Bone marrow (tissue), 2 donors: ENCODE measurements at regions not wholly inside any gene's neighbourhood (a gene's known extent, or its start where the extent isn't known, plus 50 kb on each side); places are given as distances from the start of the nearest gene placed in this dataset.
"Not testable (repeated sequence)": the region's sequence is repeated elsewhere in the genome, so short reads cannot be mapped to it uniquely, and the experiment has no call there.

Source experiments
- DNase-seq, 2 donors: peaks; one replicate each; lab custom pipeline; 2025; lab: John Stamatoyannopoulos, UW

DNA sequence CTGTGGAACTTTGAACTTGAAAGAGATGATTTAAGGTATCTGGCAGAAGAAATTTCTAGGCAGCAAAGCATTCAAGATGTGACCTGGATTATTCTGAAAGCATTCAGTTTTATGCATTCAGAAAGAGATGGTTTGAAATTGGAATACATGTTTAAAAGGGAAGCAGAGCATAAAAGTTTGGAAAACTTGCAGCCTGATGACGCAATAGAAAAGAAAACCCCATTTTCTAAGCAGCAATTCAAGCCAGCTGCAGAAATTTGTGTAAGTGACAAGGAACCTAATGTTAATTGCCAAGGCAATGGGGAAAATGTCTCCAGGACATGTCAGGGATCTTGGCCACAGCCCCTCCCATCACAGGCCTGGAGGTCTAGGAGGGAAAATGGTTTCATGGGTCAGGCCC lies 354.0 kb downstream of the ZNF326 start:
- DNase-seq, result no peak

DNA sequence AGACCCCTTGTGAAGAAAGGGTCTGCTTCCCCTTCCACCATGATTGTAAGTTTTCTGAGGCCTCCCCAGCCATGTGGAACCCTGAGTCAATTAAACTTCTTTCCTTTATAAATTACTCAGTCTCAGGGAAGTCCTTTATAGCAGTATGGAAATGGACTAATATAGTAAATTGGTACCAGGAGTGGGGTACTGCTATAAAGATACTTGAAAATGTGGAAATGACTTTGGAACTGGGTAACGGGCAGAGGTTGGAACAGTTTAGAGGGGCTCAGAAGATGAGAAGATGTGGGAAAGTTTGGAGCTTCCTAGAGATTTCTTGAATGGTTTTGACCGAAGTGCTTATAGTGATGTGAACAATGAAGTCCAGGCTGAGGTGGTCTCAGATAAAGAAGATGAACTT lies 353.5 kb downstream of the ZNF326 start:
- not testable (repeated sequence) for DNase-seq

DNA sequence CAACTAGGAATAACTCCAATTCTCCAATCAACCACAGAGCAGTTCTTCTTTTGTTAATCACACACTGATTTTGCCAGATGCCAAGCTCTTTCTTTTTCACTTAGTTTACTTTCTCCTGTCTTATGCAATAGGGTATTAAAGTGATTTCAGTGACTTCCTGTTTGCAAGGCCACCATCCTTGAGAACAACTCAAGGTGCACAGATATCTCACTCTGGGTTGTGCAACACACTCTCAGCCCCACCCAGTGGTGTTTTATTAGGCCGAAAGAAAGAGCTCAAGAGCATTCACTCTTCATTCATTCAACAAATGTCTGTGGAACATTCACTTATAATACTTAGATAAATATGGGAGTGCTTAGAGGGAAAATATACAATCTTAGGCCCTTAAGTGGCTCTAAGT lies 352.5 kb downstream of the ZNF326 start:
- no peak for DNase-seq

DNA sequence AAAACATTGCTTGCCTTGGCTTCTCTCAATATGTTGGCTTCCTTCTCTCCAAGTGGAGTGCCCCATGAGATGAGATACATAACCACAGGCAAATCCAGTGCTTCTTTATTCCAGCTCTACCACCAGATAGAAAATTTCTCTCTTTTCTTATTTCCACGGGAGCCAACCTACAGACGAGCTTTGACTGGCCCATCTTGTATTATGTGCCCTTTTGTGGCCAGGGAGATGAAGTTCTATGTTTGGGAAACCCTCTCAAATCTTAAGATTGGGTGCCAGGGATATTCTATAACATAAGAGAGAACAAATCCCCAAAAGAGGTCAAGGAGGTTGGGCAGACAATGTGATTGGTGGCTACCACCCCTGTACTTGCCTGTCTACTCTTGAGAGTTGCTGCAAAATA lies 351.8 kb downstream of the ZNF326 start:
- DNase-seq, result no peak

DNA sequence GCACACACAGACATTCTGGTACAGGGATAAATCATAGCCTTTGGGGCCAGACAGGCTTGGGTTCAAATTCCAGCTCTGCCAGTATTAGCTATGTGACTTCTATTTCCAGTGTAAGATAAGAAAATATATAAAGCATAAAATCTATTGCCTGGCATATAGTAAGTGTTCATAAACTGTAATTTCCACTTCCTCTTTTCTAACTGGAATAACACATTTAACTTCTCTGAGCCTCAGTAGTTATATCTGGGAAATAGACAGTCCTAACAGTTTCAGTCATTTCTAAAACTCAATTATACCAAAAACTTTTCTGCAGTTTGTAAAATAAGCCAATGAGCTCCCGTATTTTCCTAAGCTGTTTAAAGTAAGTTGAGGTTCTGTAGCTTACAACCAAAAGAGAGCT lies 351.4 kb downstream of the ZNF326 start:
- DNase-seq, result no peak

DNA sequence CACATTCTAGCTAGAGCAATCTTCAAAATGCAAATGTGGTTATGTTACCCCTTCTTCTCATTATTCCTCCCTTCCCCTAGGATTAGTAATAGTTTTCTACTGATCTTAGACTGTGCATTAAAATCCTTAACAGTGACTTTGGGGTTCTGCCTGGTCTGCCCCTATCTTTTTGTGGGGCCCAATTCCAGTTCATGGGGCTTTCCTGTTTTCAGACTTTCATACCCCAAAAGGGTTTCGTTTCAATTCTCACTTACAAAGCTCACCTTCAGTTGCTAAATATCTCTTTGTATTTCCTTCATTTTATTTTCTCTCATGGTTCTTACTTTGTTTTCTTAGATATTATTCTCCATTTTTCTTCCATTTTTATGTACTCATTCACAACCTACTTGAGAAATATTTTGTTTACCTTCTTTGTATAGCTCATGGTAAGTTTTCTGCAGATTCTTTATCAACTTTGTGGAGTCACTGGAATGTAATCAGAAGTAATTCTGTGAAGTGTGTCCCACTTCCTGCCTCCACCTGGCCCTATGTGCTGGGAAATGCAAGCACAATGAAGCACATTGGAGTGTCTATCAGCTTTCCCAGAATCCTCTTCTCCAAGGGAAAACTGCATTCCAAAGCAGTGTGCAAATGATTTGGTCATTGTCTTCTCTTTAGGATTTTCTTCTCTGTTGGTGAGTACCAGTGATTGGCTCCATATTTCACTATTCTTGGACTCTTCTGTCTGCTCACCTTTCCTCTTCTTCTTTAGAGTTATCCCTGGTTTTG lies 350.2 kb downstream of the ZNF326 start:
- DNase-seq, result no peak

DNA sequence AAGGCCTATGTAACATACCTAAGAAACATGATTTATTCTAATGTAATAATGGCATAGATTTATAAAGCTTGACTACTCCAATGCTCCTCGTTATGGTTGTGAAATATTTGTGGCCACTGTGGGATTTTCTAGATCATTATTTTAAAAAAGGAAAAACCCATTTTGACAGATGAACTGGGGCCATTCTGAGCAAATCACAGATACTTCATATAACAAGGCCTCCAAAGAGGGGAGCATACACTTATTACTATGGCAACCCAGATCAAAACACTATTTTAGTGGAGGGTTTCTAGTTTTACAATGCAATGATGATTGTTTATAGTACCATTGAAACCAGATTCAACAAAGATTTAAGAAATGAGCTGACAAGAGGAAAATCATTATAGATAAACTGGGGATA lies 346.6 kb downstream of the ZNF326 start:
- no peak for DNase-seq

DNA sequence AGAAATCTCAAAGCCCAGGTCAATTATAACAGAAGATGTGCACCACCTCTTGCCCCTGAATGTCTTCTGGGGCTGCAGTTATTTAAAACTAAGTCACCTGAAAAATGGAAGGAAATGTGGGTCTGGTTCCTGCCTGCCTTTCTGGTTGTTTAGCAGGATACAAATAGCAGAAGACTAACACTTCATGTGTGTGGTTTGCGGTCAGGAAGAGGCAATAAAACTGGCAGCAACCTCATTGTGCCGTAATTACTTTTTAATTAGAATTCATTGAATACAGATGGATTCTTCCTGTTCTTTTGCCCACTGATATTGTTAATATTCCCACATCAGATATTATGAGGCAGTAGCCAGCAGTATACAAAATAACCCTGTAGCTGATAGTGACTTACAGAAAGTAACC lies 345.7 kb downstream of the ZNF326 start:
- DNase-seq, result peak in 1 of 2 donors; percentile 32

DNA sequence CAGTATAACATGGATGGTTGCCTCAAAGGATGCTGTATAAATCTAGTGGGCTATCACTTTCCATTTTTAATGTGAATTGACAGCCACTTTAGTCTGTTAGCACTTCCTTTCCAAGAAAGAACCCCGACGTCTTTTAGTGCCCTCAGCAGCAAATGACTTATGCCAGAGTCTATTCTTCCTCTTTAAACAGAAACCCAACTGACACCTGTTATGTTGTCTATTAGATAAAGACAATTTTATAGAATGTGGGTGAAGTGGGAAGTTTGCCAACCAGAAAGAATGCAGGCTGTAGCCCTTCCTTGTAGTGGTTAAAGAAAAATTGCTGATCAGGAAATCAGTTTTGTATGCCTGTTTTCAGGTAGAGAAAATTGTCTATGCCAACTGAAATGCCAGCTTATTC lies 344.9 kb downstream of the ZNF326 start:
- peak in 1 of 2 donors; percentile 11 for DNase-seq

DNA sequence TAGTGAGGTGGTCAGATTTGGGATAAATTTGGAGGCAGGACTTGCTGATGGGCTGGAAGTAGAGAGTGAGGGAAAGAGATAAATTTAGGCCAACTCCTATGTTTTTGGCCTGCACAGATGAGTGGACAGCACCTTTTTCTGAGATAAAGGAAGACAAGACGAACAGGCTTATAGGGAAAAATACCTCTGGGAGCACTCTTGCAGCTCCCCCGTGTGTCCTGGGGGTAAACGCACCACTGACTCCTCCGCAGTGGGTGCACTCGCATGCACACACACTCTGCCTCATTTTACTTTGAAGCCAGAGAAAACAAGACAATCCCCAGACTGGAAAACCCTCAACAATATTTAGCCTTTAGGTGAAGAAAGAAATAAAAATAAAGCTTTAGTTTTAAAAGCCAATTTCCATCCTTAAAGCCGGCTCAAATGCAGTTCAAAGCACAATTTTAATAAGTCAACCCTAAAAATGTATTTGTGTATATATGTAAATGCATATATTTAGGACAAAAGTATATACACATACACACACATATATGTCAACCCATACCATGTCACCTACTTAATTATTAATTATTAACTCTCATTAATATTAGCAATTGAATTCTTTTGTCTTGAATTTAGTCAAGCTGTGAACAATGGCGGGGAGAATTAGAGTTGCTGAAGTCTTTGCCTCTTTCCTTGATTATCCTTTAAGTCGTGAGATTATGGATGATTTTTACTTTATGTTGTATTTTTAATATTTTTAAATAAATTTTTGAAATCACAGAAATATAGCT lies 341.8 kb downstream of the ZNF326 start:
- DNase-seq, result no peak

DNA sequence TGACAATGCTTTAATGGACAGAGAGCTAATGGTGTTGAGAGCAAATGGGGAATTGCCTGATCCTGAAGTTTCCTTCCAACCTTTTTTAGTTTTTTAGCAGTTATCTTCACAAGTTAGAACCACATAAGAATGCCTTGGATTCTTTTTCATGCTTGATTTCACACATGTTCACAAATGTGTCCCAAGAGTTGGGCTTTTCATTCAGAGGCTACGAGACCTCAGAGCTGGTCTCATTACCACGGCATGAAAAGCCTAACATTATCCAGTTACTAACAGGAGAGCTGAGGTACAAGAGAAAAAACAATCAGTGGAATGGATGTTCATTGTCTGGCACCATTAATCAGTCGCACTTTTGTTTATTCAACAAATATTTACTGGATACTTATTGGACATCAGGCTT lies 340.6 kb downstream of the ZNF326 start:
- DNase-seq, result no peak

DNA sequence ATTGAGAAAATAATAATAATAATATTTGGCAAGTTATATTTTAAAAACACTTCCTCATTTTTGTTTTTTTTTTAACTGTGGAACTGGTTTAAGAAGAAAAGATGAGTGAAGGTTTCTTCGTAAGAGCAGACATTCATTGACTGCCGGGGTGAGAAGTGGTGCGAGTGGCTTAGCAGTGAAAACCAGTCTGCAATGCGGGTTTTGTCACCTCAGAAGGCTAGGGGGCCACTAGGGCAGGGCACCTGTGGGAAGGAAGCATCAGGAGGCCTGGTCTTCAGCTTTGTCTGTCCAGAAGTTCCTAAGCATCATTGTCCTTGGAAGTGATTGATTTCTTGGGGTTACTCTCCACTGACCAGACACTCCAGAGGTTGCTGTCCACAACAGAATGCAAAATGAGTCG lies 339.2 kb downstream of the ZNF326 start:
- DNase-seq, result no peak

DNA sequence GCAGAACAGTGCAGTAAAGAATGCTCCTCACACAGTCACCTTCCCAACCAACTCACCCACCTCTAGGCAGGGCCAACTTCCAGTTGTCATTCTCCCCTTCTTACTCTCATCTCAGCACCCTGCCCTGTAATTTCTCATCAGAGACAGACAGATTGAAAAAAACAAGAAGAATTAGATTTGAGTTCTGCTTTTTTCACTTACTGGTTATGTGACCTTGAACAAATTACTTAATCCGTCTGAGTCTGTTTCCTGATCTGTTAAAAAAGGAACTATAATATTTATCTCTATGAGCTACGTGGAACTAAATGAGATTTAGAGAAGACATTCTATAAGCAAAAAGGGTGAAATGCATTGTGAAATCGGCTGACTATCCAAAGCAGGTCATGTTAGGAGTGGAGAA lies 330.3 kb downstream of the ZNF326 start:
- peak in 1 of 2 donors; percentile 52 for DNase-seq

DNA sequence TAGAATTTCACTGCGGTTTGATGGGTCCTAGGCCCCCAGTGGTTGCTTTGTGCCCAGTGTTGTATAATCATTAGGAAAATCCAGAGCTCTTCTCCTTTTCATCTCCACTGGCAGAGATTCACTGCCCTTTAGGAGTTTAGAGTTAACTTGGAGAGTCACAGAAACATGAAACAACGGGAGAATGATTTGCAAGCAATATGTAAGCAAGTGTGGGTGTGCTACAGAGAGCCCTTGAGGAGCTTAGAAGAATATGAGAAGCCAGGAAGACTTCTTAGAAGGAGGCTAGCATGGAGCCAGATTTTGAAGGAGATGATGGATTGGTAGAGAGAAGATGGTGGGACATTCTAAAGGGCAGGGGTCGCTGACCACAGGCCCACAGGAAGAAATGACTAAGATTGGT lies 327.3 kb downstream of the ZNF326 start:
- no peak for DNase-seq

DNA sequence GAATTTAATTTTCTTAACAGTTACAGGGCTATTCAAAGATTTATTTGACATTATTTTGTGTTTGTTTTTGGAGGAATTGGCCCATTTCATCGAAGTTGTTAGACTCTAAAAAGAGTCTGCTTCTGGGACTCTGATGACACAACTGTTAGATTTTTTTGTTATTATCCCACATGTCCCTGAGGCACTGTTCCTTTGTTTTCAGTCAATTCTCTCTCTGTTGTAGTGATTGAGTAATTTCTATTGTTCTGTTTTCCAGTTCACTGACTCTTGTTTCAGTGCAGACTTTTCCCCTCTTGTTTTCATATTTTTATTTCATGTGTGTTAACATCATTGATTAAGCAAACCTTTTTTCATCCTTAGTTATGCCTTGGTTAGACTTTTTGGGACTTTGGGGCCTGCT lies 325.0 kb downstream of the ZNF326 start:
- DNase-seq, result no peak

DNA sequence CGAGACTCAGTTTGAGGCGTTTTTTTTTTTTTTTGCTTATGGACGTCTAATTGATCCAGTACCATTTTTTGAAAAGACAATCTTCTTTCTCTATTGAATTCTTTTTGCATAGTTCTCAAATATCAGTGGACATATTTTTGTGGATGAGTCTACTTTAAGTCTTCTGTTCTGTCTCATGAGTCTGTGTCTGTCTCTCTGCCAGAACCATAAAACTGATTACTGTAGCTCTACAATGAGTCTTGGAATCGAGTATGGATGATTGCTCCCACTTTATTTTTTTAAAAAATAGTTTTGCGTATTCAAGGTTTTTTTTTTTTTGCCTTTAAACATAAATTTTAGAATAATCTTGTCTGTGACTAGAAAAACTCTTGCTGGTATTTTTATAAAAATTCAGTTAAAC lies 323.5 kb downstream of the ZNF326 start:
- no peak for DNase-seq

DNA sequence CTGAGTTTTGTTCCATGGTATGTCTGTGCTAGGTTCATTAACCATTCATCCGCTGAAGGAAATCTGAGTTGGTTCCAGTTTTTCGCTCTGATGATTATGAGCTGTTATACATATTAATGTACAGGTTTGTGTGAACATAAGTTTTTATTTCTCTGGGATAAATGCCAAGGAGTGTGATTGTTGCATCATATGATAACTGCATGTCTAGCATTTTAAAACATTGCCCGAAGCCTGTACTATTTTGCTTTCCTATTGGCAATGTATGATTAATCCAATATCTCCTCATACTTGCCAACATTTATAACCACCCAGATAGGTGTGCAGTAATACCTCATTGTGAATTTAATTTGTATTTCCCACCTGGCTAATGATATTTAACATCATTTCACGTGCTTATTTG lies 322.7 kb downstream of the ZNF326 start:
- DNase-seq, result no peak

DNA sequence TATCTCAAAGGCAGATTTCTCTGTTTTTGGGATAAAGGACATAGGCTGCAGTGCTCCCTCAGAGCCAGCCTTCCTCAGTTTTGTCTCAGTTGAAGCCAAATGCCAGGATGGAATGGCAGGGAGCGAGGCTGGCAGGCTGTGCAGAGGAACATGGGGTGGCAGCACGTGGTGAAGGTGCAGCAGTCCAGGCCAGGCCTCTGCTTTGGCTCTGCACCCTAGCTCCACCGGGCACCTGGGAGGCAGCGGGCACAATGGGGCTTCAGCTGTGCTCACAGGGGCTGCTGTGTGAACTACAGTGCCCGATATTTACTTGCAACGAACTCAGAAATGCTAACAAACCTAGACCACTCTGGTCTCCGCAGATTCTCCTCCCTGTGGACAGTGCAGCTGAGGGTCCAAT lies 319.6 kb downstream of the ZNF326 start:
- DNase-seq, result no peak

DNA sequence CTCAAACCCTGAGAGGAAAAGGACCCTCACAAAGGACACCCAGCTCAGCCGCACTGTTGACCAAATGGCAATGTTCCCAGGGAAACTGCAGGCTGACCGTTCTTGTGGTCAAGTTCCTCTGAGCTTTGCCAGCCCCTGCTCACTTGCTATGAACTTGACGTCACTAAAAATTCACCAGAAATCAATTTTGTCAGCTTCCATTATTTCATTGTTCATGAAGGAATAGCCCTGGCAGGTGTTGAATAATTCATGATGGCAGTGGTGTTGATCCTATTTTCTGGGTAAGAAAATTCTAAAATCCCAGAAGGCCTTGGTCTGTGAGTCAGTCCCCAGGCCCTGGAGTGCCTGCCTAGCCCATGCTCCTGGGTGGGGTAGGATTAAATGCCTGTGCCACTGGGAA lies 318.9 kb downstream of the ZNF326 start:
- DNase-seq, result no peak

DNA sequence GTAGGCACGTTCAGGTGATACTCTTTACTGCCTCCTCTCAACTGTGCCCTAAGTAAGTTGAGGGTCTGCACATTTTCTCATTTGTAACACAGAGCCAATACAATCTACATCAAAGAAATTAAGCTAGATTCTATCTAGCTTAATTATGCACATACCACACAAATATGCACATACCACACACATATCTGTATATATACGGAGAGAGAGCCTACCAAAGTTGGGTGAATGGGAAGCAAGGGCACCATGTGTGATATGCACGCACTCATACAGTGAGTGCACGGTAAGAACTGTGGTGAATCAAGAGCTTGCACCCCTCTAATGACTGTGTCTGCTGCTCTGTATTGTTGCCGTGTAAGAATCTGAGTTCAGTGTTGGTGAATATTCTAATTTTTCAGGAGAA lies 314.9 kb downstream of the ZNF326 start:
- DNase-seq, result no peak

DNA sequence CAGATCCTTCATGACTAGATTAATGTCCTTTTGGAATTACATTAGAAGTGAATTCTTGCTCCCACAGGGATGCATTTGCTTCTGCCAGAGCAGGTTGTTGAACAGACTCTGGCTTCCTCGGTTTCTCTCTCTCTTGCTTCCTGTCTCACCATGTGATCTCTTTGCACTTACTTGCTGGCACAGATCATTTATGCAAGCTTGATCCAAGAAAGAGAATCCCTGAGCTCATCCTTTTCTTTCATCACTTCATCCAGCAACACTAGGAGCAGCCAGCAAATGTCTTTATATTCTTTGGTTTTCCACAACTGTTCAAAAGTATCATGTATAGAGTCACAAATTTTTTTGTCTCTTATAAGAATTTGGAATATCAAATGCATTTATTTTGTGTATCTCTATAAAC lies 313.5 kb downstream of the ZNF326 start:
- DNase-seq, result no peak

DNA sequence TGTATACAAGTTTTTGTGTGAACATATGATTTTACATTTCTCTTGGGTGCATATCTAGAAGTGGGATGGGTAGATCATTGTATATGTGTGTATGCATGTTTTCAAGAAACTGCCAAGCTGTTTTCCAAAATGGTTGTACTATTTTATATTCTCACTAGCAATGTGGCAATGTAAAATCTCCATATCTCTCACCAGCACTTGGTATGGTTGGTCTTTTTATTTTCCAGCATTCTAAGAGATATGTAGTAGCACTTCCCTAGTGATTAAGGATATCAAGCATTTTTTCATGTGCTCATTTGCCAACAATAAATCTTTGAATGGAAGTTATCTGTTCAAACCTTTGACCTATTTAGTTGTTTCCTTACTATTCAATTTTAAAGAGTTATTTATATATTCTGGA lies 310.7 kb downstream of the ZNF326 start:
- no peak for DNase-seq

DNA sequence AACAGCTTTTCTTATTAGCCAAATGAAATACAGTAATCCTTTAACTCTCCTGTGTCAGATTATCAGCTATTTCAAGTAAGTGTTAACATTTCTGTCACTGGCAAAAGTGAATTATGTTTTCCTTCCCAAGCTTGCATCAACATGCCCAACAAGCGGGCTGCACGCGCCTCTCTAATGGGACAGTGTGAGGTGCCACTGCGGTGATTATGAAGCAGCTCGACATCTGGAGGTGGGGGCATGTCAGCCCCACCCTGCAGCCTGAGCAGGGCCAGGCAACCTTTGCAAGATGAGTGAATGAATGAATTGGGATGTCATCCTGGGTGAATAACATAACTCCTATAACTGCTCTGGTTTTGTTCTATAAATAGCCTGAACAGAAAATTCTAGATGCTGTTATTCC lies 301.4 kb downstream of the ZNF326 start:
- no peak for DNase-seq

DNA sequence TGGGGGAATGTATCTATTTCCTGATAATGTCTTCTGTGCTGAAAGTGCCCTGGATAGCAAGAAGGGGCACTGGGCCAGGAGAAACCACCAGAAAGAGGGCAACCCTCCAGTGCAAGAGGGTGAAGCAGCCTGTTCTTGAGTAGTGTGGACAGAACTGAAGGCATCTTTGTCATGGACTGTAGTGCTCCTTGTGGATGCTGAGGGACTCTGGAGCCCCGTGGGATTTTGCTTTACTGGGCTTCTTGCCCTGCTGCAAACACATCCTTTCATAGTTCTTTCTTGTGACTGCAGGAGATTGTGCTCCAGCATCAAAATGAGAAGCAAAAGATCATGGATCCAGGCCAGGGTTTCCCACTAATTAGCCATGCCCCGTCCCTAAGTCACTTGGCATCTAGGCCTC lies 300.6 kb downstream of the ZNF326 start:
- no peak for DNase-seq
